A673 (cell line): ENCODE measurements at regions not wholly inside any gene's neighbourhood (a gene's known extent, or its start where the extent isn't known, plus 50 kb on each side); places are given as distances from the start of the nearest gene placed in this dataset.

ENCODE experiments used
- EZH2 ChIP-seq: fragments of 200-600 bp; sonication (generic); IDR thresholded peaks from 2 replicates; pipeline ENCODE4 v1.6.1; 2017; ENCODE audit warnings: borderline replicate concordance, low read depth, mild to moderate bottlenecking, mixed read lengths, antibody characterized with exemption, low read length; ENCODE audit not compliant: poor library complexity, severe bottlenecking
- TF ChIP-seq, protein P1 (sequence below): fragments of 300-800, 200-600 bp; sonication (generic); conservative IDR thresholded peaks from 2 replicates; pipeline ENCODE4 v1.5.1; 2017; ENCODE audit warnings: low read depth, mild to moderate bottlenecking, antibody characterized with exemption, low read length, moderate library complexity, mixed read lengths

DNA sequence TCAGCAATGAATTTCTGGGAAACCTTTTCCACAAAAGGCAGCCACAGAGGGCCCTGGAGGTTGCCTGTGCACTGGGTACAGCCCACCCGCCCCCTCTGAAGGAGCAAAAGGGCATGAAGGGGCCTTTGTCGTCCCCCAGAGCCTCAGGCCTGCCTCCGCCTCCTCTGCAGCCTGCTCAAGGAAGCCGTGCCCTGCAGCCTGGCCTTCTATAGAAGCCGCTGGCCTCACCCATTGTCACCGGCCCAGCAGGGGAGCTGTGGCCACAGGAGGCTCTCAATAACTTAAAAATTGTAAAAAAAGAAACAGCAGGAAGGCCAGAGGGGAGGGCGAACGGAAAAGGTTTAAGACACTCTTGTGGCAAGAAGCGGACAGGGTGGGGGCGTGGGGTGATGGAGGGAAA, 213.3 kb downstream of the IRX2 start:
- no peak for TF ChIP-seq EZH2
- TF ChIP-seq, protein P1, sequence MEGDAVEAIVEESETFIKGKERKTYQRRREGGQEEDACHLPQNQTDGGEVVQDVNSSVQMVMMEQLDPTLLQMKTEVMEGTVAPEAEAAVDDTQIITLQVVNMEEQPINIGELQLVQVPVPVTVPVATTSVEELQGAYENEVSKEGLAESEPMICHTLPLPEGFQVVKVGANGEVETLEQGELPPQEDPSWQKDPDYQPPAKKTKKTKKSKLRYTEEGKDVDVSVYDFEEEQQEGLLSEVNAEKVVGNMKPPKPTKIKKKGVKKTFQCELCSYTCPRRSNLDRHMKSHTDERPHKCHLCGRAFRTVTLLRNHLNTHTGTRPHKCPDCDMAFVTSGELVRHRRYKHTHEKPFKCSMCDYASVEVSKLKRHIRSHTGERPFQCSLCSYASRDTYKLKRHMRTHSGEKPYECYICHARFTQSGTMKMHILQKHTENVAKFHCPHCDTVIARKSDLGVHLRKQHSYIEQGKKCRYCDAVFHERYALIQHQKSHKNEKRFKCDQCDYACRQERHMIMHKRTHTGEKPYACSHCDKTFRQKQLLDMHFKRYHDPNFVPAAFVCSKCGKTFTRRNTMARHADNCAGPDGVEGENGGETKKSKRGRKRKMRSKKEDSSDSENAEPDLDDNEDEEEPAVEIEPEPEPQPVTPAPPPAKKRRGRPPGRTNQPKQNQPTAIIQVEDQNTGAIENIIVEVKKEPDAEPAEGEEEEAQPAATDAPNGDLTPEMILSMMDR = no peak
